ENCODE measurements at regions not wholly inside any gene's neighbourhood (a gene's known extent, or its start where the extent isn't known, plus 50 kb on each side); places are given as distances from the start of the nearest gene placed in this dataset.

GRCh38 chr3:4139462-4140140 is 163.6 kb upstream of the SETMAR start:
- TF ChIP-seq, protein P1, sequence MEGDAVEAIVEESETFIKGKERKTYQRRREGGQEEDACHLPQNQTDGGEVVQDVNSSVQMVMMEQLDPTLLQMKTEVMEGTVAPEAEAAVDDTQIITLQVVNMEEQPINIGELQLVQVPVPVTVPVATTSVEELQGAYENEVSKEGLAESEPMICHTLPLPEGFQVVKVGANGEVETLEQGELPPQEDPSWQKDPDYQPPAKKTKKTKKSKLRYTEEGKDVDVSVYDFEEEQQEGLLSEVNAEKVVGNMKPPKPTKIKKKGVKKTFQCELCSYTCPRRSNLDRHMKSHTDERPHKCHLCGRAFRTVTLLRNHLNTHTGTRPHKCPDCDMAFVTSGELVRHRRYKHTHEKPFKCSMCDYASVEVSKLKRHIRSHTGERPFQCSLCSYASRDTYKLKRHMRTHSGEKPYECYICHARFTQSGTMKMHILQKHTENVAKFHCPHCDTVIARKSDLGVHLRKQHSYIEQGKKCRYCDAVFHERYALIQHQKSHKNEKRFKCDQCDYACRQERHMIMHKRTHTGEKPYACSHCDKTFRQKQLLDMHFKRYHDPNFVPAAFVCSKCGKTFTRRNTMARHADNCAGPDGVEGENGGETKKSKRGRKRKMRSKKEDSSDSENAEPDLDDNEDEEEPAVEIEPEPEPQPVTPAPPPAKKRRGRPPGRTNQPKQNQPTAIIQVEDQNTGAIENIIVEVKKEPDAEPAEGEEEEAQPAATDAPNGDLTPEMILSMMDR (IDR thresholded peaks at IDR 0.05), result no peak
- no peak for TF ChIP-seq POLR2A (IDR thresholded peaks at IDR 0.05)
